ENCODE measurements at regions not wholly inside any gene's neighbourhood (a gene's known extent, or its start where the extent isn't known, plus 50 kb on each side); places are given as distances from the start of the nearest gene placed in this dataset.
A peak's percentile ranks its signal among the peaks of the same experiment; 100 is the strongest.

DNA sequence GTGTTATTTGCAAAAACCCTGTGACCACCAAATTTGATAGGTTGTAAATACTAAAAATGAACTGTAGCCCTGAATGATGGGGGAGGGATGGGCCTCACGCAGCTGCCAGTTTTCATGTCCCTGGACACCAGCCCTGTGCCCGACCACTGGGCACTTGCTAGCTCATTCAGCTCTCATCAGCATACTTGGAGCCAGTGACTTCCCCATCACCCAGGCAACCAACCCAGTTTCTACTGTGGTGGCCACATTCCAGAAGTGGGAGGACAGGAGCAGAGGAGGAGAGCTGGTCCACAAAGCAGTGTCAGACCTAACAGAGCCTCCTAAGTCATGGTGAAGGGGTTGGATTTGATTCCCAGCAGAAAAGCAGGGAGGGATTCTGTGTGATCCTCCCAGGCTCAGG lies 128.2 kb downstream of the CPEB2 start:
- DNase-seq = no peak

DNA sequence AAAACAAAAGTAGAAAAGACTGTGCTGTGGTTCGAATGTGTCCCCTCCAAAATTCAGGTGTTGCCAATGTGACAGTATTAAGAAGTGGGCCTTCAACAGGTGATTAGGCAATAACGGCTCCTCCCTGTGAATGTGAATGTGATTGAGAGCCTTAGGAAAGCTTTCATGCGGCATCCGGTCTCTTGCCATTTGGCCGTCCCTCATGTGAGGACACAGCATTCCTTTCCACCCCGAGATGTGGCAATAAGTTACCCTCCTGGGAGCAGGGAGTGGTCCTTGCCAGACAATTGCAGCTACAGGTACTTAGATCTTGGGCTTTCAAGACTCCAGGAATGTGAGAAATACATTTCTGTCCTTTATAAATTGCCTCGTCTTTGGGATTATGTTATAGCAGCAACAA lies 129.3 kb downstream of the CPEB2 start:
- DNase-seq = no peak

DNA sequence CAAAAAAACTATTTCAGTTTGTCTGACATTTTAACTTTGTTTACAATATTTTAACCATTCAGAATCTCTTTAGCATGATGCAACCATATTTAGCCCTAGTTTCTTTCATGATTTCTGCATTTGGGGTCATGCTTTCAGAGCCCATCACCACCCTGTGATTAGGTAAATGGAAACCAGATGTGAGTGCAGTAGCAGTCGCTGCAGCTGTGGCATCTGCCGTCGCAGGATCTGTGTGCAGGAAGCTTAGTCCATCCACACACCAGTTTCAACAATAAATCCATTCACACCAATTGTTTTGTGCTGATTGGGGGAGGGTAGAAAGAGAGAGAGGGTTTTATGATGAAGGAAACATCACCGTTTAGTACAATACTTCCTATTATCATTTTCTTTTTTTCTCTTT lies 130.5 kb downstream of the CPEB2 start:
- no peak for DNase-seq

DNA sequence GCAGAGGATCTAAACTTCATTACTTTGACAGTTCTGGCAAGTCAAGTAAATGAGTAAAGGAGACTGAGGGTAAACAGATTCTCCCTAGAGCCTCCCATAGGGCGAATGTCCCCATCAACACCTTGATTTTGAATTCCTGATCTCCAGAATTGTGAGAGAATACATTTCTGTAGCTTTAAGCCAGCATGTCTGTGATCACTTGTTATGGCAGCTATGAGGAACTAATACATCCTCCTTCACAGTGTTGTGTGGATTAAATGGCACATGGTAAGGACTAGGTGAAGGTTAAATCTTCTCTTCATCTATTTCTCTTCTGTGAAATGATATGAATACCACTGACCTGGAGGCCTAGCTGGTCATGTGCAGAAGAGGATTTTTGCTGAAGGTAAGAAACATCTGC lies 137.3 kb downstream of the CPEB2 start:
- no peak for DNase-seq

DNA sequence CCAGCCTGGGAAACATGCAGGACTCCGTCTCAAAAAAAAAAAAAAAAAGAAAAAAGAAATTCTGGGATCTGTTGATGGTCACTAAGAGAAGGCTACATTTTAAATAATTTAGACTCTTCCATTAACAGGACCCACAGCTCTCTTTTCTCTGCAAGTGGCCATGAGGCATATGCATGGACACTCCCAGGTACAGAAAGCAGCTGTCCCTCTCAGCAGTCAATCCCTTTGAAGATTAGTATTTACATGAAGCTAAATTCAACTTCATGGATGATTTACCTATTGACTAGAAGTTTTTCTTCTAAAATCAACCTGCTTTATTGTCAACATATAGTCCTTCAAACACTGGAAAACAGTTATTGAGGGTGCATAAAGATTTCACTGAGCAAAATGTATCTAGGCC lies 139.9 kb downstream of the CPEB2 start:
- DNase-seq = no peak

DNA sequence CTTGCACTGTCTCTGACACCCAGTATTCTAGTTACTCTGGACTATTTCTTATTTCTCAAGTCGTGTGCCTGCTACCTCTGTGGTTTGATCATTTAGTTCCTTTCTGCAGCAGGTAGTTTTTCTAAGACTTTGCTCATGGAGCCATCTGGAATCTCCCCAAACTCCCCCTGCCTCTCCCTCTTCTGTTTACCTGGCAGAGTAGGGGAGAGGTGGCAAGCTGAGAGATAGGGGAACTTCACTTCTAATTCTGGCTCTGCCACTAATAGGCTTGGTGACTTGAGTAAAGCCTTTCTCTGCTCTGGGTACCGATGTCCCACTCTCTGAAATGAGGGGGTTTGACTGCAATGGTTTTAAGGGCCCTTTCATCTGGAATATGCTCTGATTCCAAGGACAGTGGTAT lies 141.3 kb downstream of the CPEB2 start:
- no peak for DNase-seq

DNA sequence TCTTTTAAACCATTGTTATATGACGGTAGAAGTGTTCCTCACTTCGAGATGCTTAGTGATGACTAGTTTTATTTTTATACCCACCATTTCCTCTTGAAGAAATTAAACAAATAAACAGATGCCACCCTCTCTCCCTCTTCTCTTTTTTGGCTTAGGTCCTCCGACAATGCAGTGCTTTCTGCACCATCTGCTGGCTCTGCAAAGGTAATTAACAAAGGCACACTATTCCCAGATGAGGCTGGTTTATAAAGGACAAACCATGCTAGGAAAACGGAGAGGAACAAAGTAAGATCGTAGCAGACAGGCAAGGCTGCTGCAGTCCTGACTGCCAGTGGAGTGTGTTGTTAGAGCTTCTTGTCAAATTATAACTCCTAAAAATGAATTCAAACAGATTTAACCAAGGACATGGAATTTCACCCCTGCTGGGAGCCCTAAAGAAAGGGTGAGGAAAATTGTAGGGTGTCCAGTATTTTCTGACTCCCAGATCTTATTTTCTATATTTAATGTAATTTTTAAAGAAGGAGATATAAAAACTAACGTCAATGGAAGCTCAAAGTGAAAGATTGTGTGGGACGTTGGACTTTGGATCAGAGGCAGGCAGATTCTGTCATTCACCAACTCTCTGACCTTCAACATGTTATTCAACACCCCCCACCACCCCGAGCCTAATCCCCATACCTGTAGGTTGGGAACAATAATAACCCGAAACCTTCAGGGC lies 142.1 kb downstream of the CPEB2 start:
- DNase-seq = peak; percentile 5

DNA sequence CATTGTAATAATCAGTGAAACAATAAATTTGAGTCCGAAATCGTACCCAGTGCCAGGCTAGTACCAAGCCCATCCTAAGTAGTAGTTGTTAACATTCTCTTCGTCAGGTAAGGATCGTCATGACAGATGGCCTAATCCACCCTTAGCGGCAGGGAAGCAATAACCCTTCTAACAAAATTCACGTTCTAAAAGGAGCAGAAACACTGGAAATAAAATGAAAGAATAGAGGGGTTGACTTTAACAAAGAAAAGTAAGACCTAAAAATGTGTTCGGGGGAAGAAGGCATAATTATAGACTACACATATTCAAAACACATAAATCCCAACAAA lies 142.7 kb downstream of the CPEB2 start:
- no peak for DNase-seq

DNA sequence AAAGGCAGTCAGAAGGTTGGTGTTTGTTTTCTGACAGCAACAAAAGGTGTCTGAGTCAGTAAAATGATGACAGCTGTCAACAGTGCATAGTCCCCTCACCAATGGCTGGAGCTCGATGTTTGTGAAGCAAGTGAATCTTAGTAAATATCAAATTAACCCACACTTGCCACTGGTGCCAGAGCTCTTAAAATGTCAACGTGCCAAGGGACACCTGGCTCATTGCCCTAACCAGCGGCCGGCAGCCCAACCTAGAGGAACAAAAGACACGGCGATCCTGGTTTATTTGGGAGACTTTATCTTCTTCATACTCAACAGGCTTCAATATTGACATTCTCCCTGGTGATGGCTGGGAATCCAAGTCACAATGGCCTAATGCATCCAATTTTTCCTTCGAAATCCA lies 143.4 kb downstream of the CPEB2 start:
- peak; percentile 46 for DNase-seq

DNA sequence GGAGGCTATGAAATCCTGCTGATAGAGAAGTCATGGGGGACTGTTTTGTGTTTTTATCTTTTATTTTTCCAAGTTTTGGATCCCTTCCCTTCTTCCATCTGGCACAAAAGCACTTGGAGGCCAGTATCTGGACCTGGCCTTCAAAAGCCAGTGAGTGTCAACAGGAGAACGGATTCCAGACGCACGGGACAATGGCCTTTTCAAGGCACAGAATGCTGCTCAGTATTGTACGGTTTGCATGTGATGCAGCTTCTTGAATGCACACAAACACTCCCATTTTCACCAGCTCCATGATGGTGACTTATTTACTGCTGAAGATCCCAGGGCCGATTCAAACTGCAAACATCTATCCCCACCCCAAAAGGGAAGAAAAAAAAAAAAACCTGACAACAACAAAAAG lies 145.4 kb downstream of the CPEB2 start:
- no peak for DNase-seq

DNA sequence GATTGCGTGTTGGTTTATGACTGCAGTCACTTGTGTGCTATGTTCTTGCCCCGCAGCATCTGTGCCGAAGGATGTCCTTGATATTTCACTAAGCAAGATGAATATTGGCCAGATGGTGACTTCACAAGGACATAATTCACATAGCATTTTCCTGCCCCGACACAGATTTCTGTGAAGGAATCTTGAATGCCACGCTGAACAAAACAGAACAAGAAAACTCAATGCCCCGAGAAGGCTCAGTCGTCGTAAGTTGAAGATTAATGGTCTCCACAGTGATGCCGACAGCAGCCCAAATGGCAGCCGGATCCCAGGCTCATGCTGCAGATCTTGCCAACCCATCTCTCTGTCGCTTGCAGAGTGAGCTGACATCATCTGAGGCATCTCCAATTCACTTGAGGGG lies 145.9 kb downstream of the CPEB2 start:
- peak; percentile 42 for DNase-seq

DNA sequence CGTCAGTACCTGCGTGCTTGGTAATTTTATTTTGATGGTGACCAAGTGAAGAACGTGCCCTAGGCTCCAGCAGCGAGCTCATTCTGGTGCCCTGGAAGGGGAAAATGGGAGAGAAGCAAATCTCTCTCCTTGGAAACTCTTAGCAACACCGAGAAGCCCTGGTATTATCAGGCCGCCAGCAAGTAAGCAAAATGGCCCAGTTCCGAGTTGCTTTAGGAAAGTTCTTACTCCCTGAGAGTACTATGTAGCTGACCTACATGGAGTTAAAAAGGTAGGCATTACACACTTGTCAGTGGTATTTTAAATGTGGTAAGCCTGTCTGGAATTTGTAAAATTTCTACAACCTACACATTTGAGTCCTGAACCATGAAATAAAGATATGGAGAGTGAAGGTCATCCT lies 146.4 kb downstream of the CPEB2 start:
- DNase-seq = no peak

DNA sequence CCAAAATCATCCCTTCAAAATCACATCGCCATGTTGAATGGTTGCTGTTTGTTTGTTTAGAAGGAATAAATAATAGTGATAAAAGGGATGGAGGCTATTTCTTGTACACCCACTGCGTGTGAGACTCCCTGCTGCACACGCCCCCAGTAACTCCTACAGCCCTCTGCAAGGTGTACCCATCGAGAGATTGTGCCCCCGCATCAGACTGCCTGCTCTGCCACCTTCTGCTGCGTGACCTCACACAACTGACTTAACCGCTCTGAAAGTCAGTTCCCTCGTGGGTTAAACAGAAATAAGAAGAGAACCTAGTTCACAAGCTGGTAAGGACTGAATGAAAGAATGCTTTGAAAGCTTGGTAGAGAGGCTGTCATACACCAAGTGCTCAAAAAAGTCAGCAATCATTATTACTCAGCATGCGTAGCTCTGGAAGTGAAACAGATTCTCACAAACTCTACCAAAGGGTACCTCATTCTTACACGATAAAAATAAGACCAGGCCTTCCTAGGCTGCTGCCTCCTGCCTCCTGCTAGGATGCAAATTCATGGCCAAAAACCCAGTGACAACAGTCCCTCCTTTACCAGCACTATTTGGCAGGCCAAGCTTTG lies 147.1 kb downstream of the CPEB2 start:
- no peak for DNase-seq

DNA sequence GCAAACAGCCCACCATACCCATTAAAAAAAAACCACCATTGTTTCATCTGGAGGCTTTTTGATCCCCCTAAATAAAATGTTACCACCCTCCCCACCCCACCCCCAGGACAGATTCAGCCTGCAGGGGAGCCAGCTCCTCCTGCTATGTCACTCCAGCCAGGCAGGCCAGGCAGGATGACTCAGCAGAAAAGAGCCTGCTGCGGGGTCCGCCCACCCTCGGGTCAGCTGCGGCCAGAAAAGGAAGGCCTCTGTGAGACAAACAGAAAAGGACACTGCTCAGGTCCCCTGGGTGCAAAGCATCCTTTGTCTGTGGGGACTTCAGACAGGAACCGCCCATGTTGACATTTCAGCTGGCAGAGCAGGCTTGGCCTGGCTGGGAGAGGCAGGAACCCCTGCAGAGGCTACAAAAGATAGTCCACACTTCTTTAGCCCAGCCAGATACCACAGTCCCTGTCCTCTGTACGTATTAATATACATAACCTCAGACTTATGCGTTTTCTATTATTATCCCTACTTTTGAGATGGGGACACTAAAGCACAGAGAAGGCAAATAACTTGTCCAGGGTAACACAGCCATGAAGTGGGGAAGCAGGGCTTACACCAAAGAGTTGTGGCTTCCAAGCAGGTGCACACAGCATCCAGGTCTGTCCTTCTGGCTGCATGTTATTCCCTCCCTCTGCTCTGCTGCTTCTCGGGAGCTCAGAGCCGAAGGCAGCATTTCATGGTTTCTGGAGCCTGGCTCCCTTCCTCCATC lies 147.7 kb downstream of the CPEB2 start:
- peak; percentile 96 for DNase-seq

DNA sequence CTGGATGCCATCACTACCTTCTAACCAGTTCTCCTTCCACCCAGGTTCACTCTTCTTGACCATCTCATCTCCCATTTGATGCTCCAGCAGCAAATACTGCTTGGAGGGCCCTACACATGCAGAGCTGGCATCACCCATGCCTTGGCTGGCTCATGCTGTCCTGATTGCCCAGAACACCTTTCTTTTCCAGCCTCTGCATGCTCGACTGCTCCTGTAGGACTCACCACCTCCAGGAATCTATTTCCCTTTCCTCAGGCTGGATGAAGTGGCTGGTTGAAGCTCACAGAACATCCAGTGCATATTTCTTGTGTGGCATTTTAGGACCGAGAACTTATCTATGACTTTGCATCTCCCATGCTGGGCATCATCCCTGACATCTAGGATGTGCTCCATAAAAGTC lies 148.3 kb downstream of the CPEB2 start:
- no peak for DNase-seq

DNA sequence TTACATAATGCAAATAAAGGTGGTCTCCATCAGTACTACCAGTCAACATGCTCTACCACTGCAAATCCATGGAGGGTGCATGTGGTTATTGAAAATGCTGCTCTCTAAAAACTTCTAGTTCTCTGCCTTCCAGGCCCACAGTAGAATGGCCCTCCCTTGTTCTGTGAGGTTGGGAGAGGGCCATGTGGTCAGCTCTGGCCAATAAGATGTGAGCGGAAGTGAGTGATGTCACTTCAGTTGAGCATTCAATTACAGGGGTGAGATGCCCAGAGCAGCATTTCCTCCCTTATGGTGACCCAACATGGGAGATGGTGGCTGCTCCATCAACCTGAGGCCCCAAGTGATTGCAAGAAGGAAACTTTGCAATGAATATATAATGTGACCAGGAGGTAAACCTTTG lies 148.8 kb downstream of the CPEB2 start:
- no peak for DNase-seq

DNA sequence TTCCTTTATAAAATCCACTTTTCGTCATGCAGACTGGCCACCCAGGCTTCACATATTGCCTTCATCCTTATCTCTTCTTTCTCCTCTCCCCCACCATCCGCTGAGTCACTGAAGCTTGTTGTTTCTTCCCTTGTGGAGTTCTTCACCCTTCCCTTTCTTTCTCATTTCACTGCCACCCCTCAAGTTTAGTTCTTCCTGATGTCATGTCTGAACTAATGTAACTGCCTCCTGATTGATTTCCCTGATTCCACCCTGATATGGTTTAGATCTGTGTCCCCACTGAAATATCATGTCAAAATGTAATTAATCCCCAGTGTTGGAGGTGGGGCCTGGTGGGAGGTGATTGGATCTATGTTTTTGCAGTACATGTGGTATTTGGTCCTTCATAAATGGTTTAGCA lies 151.4 kb downstream of the CPEB2 start:
- DNase-seq = no peak

DNA sequence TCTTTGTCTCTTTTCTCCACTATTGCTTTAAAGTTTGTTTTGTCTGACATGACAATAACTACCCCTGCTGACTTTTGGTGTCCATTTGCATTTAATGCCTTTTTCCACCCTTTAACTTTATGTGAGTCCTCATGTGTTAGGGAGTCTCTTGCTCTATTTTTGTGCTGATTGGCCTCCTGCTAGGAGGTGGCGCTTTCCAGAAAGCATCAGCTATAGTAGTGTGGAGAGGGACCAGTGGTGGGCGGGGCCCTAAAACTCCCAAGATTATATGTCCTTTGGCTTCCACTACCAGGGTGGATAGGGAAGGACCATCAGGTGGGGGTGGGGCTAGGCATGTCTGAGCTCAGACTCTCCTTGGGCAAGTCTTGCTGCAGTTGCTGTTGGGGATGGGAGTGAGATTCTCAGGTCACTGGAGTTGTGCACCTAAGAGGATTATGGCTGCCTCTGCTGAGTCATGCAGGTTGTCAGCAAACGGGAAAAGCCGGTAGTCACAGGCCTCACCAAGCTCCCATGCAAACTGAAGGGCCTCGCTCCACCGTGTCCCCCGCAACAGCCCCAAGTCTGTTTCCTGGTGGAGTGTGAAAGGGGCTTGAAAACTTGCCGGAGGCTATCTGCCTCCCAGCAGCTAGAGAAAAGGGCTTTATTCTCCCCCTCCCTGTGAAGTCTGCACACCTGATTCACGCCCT lies 156.3 kb downstream of the CPEB2 start:
- DNase-seq = no peak

DNA sequence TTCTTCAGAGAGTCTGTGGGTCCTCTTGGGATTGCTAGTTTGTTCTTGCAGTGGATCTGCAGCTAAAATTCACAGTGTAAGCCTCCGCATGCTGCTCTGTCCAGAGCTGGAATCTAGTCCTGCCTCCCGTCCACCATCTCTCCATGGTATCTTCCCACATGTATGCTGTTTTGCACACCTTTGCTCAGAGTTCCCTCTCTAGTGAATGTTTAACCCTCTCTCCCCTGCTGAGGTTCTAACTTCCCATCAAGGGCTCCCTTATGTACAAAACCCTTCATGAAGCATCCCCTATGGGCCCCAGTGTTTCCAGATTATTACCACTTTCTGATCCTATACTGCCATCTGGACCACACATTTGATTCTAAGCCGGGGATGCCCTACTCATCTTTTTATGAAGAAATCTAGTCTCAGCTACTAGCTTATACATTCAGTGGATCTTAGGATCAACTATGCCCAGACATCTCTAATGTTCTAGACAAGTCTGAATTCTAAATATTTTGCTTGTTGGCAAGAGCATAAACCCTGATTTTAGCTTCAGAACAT lies 157.3 kb downstream of the CPEB2 start:
- DNase-seq = no peak

DNA sequence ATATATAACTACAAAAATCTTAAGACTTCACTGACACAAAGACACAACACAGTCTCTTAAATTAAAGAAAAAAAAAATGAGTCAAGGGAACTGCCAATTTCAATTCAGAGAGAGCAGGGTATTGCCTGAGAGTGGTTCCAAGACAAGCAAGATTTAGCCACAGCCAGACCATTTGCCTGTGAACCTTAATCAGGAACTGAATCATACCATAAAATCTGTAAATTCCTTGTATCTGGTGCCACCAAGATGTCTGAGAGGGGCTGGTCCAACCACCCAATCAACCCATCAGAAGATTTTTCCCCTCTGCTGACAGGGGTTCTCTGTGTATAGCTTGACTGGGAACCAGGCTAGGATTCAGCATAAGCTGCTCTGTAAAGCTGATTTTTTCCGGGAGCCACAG lies 159.2 kb downstream of the CPEB2 start:
- DNase-seq = no peak

DNA sequence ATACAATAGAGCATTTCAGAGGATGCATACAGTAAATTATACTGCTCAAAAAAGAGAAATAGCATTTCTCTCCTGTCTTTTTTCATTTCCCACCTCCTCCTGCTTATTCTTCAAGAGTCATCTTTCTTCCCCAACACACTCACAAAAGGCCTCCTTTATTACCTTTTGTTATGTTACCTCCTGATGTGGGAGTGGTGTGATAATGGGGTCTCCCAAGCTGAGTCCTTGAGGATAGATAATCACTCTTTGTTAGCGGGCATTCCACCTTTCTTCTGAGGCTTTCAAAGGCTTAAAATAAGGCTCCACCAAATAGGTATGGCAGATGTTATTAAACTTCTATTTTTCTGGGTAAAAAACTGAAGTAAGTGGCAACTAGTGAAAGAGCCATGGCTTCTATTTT lies 159.8 kb downstream of the CPEB2 start:
- peak; percentile 27 for DNase-seq

DNA sequence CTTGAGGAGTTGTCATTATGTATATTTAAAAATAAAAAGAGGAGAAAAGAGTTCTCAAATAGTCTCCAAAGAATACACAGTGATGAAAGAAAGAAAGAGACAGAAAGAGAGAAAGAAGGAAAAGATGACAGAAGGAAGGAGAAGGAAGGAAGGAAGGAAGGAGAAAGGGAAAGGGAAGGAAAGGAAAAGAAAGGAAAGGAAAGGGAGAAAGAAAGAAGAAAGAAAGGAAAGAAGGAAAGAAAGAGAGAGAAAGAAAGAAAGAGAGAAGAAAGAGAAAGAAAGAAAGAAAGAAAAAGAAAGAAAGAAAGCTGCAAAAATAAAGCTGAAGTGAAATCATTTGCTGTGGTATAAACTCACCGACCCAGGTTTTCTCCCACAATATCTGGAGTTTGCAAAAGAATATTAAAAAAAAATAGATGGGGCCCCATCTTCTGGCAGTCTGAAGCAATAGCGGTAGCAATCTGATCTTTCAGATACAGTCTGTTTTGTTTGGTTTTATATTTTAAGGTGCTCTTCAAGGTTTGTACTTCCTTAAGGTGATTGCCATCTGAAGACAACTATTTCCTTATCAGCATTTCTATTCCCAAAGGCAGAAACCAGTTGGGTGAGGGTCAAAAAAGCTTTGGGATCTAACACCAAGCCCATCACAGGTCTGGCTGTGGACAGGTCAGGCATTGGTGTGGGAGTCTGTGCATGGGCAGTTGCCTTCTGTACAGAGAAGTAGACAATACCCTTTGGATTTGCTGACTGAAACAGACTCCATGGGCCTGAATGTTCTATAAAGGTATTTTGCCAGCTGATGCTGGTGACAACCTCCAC lies 160.4 kb downstream of the CPEB2 start:
- peak; percentile 37 for DNase-seq

DNA sequence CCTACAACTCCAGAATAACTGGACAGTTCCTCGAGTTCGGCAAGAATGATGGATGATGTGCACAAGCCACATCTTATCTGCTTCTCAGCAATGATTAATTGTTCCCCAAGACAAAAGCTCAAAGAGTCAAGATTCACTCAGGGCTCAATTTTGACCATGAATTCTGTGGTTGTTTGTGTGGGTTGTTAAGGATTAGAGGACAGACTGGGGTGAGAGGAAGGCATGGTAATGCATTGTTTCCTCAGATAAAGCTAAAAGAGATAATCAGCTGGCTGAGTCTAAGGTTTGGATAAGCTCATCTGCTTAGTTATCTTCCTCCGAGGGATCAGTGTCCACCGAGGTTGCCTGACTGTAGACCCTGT lies 161.0 kb downstream of the CPEB2 start:
- no peak for DNase-seq

Data from NCI-H146 (cell line).